NCI-H1417 treated with DMSO at 0.1 percent for 48 hours (cell line): ENCODE measurements at regions not wholly inside any gene's neighbourhood (a gene's known extent, or its start where the extent isn't known, plus 50 kb on each side); places are given as distances from the start of the nearest gene placed in this dataset.

Experiments used
- DNase-seq: peaks from one replicate; lab custom pipeline; 2025; lab: John Stamatoyannopoulos, UW

DNA sequence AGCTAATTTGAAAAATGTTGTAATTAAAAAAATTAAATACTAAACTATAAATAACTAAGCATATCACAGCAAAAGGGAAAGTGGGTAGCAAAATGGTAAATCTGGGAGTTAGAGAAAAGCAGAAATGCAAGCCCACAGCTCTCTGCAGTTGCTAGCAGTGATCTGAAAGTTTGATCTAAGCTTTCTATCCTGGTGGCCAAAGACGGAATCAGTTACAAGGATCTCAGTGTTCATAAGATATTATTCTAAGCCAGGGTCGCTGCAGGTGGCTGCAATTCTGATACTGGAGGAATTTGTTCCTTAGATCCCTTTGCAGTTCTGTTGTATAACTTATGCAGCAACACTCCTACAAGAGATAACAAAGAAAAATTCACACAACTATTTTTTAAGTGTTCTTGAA lies 363.7 kb downstream of the SETD4 start:
- no peak for DNase-seq

DNA sequence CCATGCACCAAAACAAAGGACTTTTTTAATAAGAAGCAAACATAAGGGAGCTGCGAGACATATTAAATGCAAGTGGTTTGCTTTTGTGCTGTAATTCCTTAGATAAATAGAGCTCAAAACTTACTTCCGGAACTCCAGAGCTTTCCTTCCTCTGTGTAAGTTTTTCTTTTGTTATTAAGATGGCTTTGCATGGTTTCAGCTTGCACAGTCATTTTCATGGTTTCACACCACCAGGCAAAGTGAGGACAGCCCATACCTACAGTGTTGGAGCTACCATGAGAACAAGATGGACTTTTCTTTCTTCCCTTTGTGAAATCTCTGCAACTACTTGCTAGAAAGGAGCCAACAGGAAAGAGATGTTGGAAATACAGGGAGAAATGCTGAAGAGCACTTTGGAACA lies 368.0 kb downstream of the SETD4 start:
- no peak for DNase-seq

- no peak for DNase-seq
Measured at GRCh38 chr21:35690436-35690835, 369.9 kb downstream of the SETD4 start.

DNA sequence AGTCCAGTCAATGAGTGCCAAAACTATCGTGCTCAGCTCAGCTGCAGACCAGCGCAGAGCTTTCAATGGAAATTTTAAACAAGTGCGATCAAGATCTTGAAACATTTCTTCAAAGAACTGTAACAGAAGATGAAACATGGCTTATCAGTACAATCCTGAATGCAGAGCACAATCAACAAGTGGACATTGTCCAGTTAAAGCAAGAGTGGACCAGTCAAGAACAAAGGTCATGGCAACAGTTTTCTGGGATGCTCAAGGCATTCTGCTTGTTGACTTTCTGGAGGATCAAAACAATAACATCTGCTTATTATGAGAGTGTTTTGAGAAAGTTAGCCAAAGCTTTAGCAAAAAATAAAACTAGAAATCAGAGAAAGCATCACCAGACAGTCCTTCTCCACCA lies 374.2 kb downstream of the SETD4 start:
- no peak for DNase-seq

- no peak for DNase-seq
Measured at GRCh38 chr21:35683664-35684304, 376.5 kb downstream of the SETD4 start.

DNA sequence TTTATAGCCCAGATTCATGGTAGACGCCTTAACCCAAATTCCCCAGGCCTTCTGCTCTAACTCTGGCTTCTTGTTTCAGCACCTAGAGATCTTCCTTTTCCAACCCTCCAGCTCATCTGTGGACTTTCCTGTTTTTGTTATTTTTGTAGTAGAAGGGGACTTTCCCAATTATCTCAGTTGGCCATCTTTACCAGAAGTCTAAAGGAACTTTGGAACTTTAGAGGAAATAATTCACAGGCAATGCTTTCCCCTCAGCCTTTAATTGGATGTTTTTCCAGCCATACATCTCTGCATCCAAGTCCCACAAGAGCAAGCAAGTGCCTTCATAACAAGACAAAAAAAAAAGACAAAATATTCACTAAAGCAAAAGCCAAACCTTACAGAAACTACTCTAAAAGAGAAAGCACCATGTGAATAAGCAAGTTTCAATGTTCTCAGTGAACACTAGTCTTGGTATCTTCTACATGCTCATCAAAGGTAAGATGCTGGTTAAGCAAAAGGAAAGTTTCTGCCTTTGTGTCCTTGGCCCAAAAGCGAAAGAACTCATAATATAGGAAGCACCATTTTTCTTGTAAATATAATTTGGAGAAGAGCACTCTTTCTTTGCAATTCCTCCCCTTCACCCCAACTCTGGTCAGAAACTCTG lies 377.3 kb downstream of the SETD4 start:
- no peak for DNase-seq

DNA sequence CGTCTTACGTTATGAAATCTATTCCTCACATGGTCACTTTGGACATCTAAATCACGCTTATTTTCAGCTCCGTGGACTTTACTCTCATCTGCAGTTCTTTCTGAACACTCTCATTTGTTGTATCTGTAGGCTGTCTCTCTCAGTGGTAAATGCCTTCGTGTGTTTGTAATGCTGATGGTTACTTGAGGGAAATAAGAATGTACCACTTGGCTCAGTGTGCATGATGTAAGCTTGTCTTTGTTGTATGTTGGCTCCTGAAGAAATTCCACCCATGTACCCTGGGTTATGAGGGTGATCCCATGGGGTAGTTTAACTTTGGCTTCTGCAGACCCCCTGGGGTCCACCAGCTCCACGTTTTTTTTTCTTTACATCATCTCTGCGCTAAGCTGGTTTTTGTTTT lies 378.4 kb downstream of the SETD4 start:
- DNase-seq, result no peak

- no peak for DNase-seq
Measured at GRCh38 chr21:35679076-35679475, 381.2 kb downstream of the SETD4 start.

- DNase-seq, result no peak
Measured at GRCh38 chr21:35678393-35678792, 381.9 kb downstream of the SETD4 start.

GRCh38 chr21:35677298-35677841 lies 383.0 kb downstream of the SETD4 start:
- DNase-seq, result no peak

DNA sequence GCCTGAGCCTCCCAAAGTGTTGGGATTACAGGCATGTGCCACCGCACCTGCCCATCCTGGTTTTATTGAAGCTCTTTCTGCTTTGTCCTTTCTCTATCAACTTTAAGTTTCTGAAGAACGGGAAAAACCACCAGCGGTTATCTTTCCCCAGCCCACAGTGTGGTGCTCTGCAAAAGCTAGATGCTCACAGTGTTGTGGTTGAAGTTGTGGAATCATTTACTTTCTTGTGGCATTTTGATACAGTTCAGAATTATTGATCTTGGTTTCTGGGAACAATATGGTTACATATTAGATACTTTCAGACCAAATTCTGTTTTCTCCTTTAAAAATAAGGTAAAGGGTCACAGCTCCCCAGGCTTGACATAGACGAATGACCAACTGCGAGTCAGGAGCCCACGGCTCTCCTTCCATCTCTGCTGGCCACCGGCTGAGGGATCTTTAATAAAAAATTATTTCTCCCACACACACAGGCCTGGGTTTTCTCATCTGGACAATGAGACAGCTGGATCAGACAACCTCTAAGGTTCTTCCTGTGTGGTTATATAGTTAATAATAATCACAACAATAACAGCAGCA lies 385.3 kb downstream of the SETD4 start:
- DNase-seq, result no peak

- no peak for DNase-seq
Measured at GRCh38 chr21:35674091-35674671, 386.1 kb downstream of the SETD4 start.

GRCh38 chr21:35672313-35672712 lies 388.0 kb downstream of the SETD4 start:
- no peak for DNase-seq

DNA sequence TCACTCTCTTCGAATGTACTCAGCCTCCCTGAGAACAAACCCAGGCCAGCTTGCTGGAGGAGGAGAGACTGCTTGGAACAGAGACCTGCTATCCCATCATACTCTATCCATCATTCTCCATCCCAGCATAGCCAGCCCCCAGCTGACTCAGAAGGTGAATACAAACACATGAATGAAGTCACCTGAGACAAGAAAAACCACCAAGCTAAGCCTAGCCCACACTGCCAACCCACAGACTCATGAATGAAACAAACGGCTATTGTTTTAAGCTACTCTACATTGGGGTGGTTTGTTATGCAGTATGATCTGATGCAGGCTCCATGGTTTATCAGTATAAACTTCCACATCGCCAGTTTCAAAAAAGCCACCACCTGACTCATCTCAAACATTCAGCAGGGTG lies 395.6 kb downstream of the SETD4 start:
- DNase-seq, result no peak

DNA sequence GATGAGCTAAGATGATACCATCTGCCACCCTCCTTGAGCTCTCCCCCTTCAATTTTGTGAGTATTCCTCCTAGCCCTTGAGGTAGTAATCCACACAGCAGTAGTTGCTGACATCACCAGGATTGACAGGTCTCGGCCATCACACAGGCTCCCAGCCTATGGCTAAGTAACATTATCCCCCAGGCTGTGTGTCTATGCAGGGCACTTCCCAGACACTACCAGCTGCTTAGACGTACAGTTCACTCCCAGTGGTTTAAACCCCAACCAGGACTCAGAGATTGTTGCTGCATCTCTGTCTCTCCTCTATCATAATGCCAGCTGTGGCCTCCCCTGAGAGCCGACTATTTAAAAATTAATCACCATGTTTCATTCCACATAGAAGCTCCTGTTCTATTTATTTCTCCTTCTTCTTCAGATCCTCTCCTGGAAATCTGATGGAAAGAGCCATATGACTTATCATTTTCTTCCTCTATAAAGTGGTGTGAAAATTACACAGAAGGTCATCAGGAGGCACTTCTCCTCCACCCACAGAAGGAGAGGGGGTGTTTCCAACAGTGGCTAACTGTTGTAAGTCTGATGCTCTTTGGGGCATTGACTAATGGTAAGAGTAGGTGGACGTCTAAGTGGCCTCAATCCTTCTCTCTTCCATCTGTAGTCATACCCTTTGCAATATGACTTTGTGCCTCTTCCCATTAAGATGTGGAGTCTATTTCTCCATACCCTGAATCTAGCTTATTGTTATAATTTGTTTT lies 396.3 kb downstream of the SETD4 start:
- DNase-seq, result no peak

- DNase-seq, result no peak
Measured at GRCh38 chr21:35658242-35658641, 402.1 kb downstream of the SETD4 start.

GRCh38 chr21:35652872-35653271 lies 407.5 kb downstream of the SETD4 start:
- no peak for DNase-seq

GRCh38 chr21:35652196-35652595 lies 408.1 kb downstream of the SETD4 start:
- no peak for DNase-seq

DNA sequence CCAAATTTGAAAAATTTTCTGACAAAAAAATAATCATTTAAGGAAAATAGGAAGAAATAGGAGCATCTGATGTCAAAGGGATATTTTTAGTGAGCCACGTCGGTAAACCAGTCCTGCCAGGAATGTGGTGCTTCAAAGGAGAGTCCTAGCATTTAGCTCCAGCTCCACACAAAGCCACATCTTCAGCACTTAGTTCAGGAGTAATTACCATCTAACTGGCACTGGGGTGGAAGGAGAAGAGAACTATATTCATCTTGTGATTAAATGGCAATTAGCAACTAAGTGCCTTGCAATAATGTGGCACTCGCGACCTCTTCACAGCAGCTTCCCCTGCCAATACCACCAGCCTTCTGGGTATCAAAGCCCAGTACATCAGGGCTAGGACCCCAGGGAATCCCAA lies 409.1 kb downstream of the SETD4 start:
- DNase-seq, result no peak

DNA sequence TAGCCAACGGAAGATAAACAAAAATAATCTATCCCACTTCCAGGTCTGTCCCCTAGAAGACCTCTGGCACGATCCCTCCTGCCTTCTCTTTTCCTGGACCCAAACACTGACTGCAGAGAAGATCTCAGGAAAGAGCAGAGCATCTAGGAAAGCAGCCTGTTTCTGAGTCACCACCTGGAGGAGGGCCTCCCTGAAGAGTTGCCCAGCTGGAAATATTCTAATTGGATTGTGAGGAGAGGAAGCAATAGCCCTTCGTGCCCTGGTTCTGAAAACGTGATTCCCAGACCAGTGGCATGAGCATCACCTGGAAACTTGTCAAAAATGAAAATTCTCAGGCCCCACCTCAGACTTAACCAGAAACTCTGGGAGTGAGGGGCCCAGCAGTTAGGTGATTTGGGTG lies 411.1 kb downstream of the SETD4 start:
- no peak for DNase-seq

GRCh38 chr21:35648512-35648911 lies 411.8 kb downstream of the SETD4 start:
- DNase-seq, result no peak

- DNase-seq, result no peak
Measured at GRCh38 chr21:35646606-35647005, 413.7 kb downstream of the SETD4 start.
